GM11168 (cell line): ENCODE measurements at regions not wholly inside any gene's neighbourhood (a gene's known extent, or its start where the extent isn't known, plus 50 kb on each side); places are given as distances from the start of the nearest gene placed in this dataset.
"Not testable (repeated sequence)": the region's sequence is repeated elsewhere in the genome, so short reads cannot be mapped to it uniquely, and the experiment has no call there.

Experiments used
- in situ Hi-C: fragments of 300-500 bp; cut with MboI; formaldehyde crosslinking; loops from one replicate; pipeline ENCODE4 v1.12.0; 2022; ENCODE audit warnings: low sequenced_read_pairs; ENCODE audit not compliant: unreplicated experiment

- in situ Hi-C loops, result loop anchor here (25.0 kb wide), 1 partner anchor 338 kb away; no protein-coding TSS in a partner anchor
Observed at GRCh38 chr1:224524679-224525078, 90.1 kb upstream of the WDR26 start.

DNA sequence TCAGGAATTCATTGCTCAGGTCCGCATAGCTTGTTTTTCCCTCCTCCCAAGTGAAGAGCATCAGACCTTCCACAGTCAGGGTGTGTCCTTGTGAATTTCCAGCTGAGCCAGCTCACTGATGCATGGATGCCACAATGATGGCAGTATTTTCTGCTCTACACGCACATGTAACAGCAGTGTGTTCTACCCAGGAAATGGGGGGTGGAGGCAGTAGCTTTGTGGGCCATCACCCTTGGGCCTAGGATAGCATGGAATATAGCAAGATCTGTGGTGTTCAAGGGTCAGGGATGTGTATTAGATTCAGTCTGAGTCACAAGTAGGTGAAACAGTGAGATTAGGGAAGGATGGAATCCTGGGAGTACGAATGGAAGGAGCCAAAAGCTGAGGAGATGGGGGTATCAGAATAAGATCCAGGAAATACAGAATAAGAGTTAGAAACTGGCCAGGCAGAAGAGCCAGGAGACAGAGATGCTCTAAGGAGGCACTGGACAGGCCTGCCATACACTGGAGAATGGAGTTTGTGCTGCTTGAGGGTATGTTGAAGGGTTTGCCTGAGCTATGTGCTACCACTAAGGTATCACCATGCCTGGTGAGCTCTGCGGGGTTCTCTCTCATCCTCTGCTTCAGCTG lies 90.6 kb upstream of the CNIH3 start:
- in situ Hi-C loops, result no loop called here

GRCh38 chr1:224526771-224527170 lies 89.3 kb upstream of the CNIH3 start:
- in situ Hi-C loops, result no loop called here

DNA sequence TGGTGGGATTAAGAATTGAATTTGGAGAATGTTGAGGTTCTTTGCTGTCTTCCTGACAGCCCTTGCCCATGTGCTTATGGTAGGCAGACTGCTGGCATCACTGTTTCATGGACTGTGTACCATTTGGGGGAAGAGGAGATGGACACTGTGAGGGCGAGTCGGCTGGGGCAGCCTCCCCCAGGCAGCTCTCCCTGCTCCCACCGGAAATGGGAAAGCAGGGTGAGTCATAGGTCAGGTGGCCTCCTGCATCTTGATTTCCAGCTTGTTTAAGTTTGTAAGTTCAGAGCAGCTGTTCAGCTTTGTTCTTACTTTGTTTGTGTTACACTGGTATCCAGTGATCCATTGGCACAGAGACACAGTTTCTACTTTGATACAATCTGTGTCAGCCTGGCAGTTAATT lies 87.2 kb upstream of the CNIH3 start:
- in situ Hi-C loops, result no loop called here

GRCh38 chr1:224529844-224530243 lies 86.3 kb upstream of the CNIH3 start:
- in situ Hi-C loops, result no loop called here

- in situ Hi-C loops, result no loop called here
Observed at GRCh38 chr1:224533517-224533916, 82.6 kb upstream of the CNIH3 start.

- in situ Hi-C loops, result no loop called here
Observed at GRCh38 chr1:224534731-224535130, 81.4 kb upstream of the CNIH3 start.

DNA sequence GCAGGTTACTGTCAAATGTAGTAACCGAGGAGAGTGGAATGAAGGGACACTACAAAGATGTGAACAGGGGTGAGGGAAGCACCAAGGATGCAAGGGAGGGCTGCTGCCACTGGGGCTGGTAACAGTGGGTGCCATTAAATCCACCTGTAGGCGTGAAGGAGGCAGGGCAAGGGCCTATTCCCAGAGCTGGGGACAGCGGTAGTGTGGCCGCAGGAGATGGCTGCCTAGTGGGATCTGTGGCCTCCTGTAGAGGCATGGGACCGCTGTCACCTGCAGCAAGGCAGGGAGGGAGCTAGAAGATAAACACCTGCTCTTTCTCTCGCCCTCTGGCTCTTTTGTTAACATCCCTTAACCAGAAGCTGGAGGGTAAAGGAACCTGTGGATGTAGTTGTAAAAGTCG lies 80.5 kb upstream of the CNIH3 start:
- in situ Hi-C loops, result no loop called here

GRCh38 chr1:224539971-224540370 lies 76.1 kb upstream of the CNIH3 start:
- in situ Hi-C loops, result no loop called here

DNA sequence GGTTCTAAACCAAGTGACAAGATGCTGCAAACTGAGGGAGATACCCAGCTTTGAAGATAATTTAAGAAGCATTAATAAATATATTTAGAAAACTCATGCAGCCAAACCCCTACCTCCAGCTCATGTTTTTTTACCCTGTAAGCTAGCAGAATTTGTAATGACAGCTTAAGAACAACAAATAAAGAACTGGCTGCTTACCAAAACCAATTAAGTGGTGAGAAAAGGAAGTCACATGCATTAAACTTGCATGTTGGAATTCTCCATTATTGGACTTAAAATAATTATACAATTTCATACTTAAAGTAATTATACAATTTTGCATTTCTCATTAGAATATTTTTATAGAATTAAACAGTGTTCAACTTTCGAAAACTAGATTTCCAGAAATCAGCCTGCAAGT lies 75.6 kb upstream of the CNIH3 start:
- in situ Hi-C loops, result no loop called here

GRCh38 chr1:224541072-224541790 lies 74.9 kb upstream of the CNIH3 start:
- in situ Hi-C loops, result no loop called here

DNA sequence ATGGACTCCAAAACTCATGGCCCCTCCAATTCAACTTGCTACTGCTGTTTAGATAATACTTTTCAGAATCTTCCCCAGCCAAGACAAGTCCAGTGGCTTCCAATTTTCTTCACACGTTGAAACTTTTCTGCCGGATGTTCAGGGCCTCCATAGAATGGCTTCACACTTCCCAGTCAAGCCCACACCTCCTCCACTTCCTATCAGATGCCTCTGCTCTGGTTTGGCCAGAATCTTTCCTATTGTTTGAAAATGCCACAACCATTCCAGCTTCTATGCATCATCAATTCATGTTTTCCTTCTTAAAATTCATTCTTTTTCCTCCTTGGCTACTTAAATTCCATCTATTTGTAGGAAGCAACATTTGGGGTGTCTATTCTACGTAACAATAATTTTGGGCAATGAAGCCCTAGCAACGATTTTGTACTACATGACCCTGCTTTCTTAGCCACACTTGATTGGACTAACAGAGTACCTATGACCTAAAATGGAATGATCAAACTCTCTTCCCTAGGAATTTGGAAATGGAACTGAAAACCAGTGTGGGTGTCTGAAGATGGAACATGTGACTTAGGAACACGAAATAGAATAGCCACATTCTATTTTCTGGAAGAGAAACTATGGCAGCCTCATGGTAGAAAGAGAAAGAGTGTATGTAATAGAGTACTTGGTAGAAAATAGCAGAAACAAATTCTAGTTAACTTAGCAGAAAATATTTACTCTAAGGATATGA lies 74.1 kb upstream of the CNIH3 start:
- in situ Hi-C loops, result no loop called here

GRCh38 chr1:224542783-224543440 lies 73.2 kb upstream of the CNIH3 start:
- in situ Hi-C loops, result no loop called here

DNA sequence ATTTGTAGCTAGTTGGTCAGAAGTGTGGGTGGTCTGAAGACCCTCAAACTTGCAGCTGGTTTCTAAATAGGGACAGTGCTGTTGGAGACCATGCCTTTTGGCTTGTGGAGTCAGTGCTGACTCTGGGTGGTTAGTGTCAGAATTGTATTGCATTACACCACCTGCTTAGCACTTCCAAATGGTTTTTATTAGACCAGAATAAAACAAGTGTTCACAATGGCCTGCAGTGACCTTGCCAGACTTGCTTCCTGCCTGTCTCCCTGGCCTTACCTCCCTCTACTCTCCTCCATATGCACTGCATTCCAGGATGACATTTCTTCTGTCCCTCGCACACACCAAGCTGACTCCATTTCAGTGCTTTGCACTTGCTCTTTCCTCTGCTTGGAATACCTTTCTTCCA lies 72.7 kb upstream of the CNIH3 start:
- in situ Hi-C loops, result no loop called here

- in situ Hi-C loops, result no loop called here
Observed at GRCh38 chr1:224544346-224545110, 71.6 kb upstream of the CNIH3 start.

DNA sequence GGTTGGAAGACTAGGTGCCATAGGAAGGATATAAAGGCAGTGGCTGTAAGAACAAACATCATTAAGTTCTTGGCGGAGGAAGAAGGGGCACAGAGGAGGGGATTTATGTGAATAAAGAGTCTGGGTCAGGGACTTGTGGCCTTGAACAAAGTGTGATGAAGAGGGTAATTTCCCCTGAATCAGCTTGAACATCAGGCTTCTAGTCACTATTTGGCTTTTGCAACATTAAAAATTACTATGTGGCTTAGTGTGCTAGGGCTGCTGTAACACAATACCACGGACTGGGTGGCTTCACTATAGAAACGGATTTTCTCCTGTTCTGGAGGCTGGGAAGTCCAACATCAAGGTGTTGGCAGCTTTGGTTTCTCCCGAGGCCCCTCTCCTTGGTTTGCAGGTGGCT lies 70.5 kb upstream of the CNIH3 start:
- in situ Hi-C loops, result no loop called here

DNA sequence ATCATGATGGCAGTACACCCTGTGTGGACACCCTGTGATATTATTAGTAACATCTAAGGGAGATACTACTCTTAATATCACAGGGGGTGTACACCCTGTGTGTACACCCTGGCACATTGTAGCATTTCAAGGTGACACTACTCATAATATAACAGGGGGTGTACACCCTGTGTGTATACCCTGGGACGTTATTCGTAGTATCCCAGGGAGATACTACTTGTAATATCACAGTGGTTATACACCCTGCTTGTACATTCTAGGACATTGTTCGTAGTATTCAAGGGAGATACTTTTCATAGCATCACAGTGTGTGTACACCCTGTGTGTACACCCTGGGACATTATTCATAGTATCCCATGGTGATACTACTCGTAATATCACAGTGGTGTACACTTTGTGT lies 67.4 kb upstream of the CNIH3 start:
- in situ Hi-C loops, result no loop called here

DNA sequence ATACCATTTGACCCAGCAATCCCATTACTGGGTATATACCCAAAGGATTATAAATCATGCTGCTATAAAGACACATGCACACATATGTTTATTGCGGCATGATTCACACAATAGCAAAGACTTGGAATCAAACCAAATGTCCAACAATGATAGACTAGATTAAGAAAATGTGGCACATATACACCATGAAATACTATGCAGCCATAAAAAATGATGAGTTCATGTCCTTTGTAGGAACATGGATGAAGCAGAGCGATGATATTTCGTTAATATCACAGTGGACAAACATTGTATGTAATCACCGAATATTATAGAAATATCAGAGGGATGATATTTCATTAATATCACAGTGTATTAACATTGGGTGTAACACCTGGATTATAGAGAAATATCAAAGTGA lies 64.9 kb upstream of the CNIH3 start:
- in situ Hi-C loops, result not testable (repeated sequence)

- in situ Hi-C loops, result no loop called here
Observed at GRCh38 chr1:224554056-224554455, 62.1 kb upstream of the CNIH3 start.

- in situ Hi-C loops, result no loop called here
Observed at GRCh38 chr1:224554620-224555259, 61.4 kb upstream of the CNIH3 start.
